Tibial artery (tissue), 4 donors: ENCODE measurements at regions not wholly inside any gene's neighbourhood (a gene's known extent, or its start where the extent isn't known, plus 50 kb on each side); places are given as distances from the start of the nearest gene placed in this dataset.

Source experiments
- DNase-seq, 2 donors: peaks; one replicate each; pipeline ENCODE4 v3.0.0-alpha.2; 2019
- H3K27ac ChIP-seq, 2 donors: fragments of 200-600 bp; sonication (generic) in 1 of 2; 1 replicate in 1 of 2; 2 replicates in 1 of 2; pipeline ENCODE4 v1.5.1; 2018 to 2019; ENCODE audit warnings: mild to moderate bottlenecking in 1 of 2
- H3K27me3 ChIP-seq, 2 donors: fragments of 200-600 bp; sonication (generic) in 1 of 2; one replicate each; pipeline versions ENCODE4 v1.5.1 to v1.6.0; 2016 to 2019
- H3K36me3 ChIP-seq, 3 donors: fragments of 200-600 bp; sonication (generic) in 2 of 3; one replicate each; pipeline ENCODE4 v1.5.1; 2016 to 2019; ENCODE audit warnings: mild to moderate bottlenecking in 2 of 3
- H3K4me1 ChIP-seq, 4 donors: fragments of 200-600 bp; sonication (generic) in 2 of 4; 1 replicate in 3 of 4; 2 replicates in 1 of 4; pipeline ENCODE4 v1.5.1; 2016 to 2019
- H3K4me3 ChIP-seq, 2 donors: fragments of 200-600 bp; sonication (generic) in 1 of 2; 1 replicate in 1 of 2; 2 replicates in 1 of 2; pipeline ENCODE4 v1.5.1; 2018 to 2019; ENCODE audit warnings: mild to moderate bottlenecking in 2 of 2
- H3K9me3 ChIP-seq, 3 donors: fragments of 200-600 bp; sonication (generic) in 1 of 3; one replicate each; pipeline ENCODE4 v1.5.1; 2016 to 2019
- intact Hi-C: fragments of 100-400 bp; cut with DNase I; formaldehyde crosslinking; loops from one replicate; pipeline ENCODE4 v1.15.0; 2023; ENCODE audit warnings: low total_unique reads
- TF ChIP-seq, protein P1 (sequence below), 2 experiments: fragments of 200-600 bp in 1 of 2; fragments of 450-650 bp in 1 of 2; IDR thresholded peaks; one replicate each; pipeline ENCODE4 v1.5.1; 2017 to 2019; ENCODE audit warnings: antibody characterized with exemption in 2 of 2, mild to moderate bottlenecking in 1 of 2, moderate library complexity in 1 of 2

DNA sequence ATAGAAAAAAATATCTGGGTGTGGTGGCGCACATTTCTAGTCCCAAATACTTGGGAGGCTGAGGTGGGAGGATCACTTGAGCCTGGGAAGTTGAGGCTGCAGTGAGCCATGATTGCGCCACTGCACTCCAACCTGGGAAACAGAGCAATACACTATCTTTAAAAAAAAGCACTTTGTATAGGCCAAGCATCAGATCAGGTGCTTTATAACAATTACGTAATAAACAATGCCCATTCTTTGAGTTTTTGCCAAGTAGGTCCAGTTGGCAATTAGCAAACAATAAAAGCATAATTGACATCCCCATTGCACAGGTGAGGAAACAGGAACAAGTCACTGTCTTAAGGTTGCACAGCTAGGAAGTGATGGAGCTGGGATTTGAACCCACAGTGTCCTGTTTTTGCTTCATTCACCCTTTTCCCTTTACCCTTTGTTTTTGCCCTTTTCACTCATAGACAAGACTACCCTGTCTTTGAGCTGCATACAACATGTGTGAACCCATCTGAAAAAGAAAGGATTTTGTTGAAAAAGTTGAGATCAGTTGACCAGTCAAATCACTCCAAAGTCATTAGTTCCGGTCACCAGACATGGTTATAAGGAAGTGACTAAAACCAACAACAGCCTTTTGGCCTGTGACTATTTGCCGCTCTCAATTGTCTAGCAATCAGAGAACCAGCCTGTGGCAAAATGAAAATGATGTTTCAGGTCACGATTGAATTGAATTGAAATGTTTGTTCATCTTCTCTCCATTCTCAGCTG, 303.6 kb downstream of the TFAP2C start:
- no peak overlapping the region for H3K4me3 ChIP-seq
- H3K9me3 ChIP-seq = no peaks in the 10 kb centered on the region
- H3K27me3 ChIP-seq = peaks cover 0 to 18% of the 10 kb centered on the region in 2 donors
- H3K27ac ChIP-seq = no peak overlapping the region
- intact Hi-C loops = no loop called here
- H3K36me3 ChIP-seq = no peaks in the 10 kb centered on the region
- no peaks in the 10 kb centered on the region for H3K4me1 ChIP-seq
- DNase-seq = no peak
- TF ChIP-seq, protein P1, sequence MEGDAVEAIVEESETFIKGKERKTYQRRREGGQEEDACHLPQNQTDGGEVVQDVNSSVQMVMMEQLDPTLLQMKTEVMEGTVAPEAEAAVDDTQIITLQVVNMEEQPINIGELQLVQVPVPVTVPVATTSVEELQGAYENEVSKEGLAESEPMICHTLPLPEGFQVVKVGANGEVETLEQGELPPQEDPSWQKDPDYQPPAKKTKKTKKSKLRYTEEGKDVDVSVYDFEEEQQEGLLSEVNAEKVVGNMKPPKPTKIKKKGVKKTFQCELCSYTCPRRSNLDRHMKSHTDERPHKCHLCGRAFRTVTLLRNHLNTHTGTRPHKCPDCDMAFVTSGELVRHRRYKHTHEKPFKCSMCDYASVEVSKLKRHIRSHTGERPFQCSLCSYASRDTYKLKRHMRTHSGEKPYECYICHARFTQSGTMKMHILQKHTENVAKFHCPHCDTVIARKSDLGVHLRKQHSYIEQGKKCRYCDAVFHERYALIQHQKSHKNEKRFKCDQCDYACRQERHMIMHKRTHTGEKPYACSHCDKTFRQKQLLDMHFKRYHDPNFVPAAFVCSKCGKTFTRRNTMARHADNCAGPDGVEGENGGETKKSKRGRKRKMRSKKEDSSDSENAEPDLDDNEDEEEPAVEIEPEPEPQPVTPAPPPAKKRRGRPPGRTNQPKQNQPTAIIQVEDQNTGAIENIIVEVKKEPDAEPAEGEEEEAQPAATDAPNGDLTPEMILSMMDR (IDR thresholded peaks at IDR 0.05) = no peak

DNA sequence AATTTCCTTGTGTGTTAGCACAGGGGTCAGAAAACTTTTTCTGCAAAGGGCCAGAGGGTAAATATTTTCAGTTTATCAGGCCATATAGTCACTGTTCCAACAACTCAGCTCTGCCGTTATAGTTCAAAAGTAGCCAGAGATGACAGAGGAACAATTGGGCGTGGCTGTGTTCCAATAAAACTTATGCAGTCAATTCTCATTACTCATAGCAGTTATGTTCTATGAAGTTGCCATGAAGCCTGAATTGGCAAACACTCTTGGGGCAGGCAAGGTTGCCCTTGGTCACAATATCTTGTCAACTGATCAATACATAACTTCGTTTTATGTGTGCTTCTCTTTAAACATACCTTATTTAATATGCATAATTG, 304.2 kb downstream of the TFAP2C start:
- H3K4me3 ChIP-seq = no peak overlapping the region

DNA sequence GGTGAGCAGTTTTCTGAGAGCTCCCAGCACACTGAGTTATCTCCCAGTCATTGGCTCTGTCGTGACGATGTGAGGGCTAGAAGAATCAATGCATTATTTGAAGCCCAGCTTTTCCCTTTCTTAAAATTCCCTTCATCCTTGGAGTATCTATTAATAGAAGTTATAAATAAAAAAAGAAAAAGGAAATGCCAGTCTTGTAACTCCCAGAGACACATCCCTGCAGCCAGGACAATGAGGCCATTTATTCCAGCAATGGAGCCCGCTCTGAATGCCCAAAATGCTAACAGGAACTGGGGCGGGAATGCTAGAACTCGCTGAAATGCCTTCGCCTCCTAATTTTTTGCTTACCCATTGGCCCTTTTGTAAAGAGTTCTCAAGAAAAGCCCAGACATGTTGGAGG, 305.8 kb downstream of the TFAP2C start:
- Histone ChIP-seq H3K4me3 (no peak overlapping the region), H3K27me3 (peaks cover 0 to 2% of the 10 kb centered on the region in 2 donors), H3K36me3 (no peaks in the 10 kb centered on the region), H3K4me1 (no peaks in the 10 kb centered on the region), H3K9me3 (no peaks in the 10 kb centered on the region), H3K27ac (no peak overlapping the region)
- TF ChIP-seq, protein P1 (IDR thresholded peaks at IDR 0.05) = no peak
- DNase-seq = no peak
- intact Hi-C loops = no loop called here

More for the DNA sequence above, 304.2 kb downstream of the TFAP2C start:
- no peak for DNase-seq
- Histone ChIP-seq H3K27me3 (peaks cover 0 to 12% of the 10 kb centered on the region in 2 donors), H3K9me3 (no peaks in the 10 kb centered on the region), H3K36me3 (no peaks in the 10 kb centered on the region), H3K4me1 (no peaks in the 10 kb centered on the region), H3K27ac (no peak overlapping the region)
- intact Hi-C loops = no loop called here
- TF ChIP-seq, protein P1 (IDR thresholded peaks at IDR 0.05) = no peak

DNA sequence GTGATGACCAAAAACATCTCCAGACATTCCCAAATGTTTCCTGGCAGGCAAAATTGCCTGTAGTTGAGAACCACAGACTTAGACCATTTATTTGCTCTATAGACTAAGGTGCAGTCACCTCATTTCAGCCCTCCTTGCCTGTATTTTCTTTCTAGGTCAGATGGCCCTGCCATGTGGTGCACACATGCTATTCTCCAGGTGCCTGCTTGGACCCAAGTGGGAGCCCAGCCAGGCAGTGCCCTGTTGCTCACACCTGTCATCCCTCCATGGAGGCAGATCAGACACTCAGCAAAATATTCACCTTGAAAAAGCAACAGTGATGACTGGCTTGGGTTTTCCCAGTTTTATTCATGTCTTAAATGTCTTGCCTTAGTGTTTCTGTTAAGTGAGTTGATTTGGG, 311.4 kb downstream of the TFAP2C start:
- intact Hi-C loops = no loop called here

DNA sequence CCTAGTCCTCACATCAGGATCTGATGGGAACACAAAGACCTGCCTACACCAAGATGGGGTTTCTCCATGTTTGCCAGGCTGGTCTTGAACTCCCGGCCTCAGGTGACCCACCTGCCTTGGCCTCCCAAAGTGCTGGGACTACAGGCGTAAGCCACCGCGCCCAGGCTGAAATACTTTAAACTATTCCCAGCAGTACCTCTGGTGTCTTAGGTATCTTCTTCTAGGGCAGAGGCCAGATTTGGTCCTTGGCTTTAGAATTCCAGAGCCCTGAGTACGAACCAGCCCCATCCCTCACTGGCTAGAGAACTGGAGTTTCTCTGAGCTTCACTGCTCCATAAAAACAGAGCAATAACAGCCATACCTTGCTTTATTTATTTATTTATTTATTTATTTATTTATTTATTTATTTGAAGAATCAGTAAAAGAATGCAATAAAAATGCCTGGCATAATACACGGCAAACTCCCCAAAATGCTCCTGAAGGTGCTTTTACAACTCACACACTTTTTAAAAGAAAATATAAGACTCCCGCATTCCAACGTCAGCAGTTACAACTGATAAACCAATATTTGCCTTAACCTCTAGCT, 312.1 kb downstream of the TFAP2C start:
- H3K4me1 ChIP-seq = no peaks in the 10 kb centered on the region
- no peaks in the 10 kb centered on the region for H3K36me3 ChIP-seq
- intact Hi-C loops = no loop called here
- H3K4me3 ChIP-seq = no peak overlapping the region
- H3K27me3 ChIP-seq = peaks cover 0 to 6% of the 10 kb centered on the region in 2 donors
- H3K9me3 ChIP-seq = no peaks in the 10 kb centered on the region
- H3K27ac ChIP-seq = no peak overlapping the region
- no peak for DNase-seq
- TF ChIP-seq, protein P1 (IDR thresholded peaks at IDR 0.05) = no peak

More for the DNA sequence above, 311.4 kb downstream of the TFAP2C start:
- peaks cover 0 to 2% of the 10 kb centered on the region in 2 donors for H3K27me3 ChIP-seq
- H3K36me3 ChIP-seq = no peaks in the 10 kb centered on the region
- H3K9me3 ChIP-seq = no peaks in the 10 kb centered on the region
- no peak for DNase-seq
- TF ChIP-seq, protein P1 (IDR thresholded peaks at IDR 0.05) = no peak
- no peaks in the 10 kb centered on the region for H3K4me1 ChIP-seq
- no peak overlapping the region for H3K4me3 ChIP-seq
- no peak overlapping the region for H3K27ac ChIP-seq
